Caki2 (cell line): ENCODE measurements at regions not wholly inside any gene's neighbourhood (a gene's known extent, or its start where the extent isn't known, plus 50 kb on each side); places are given as distances from the start of the nearest gene placed in this dataset.
"Not testable (repeated sequence)": the region's sequence is repeated elsewhere in the genome, so short reads cannot be mapped to it uniquely, and the experiment has no call there.

Experiments used
- DNase-seq: peaks from one replicate; pipeline ENCODE4 v3.0.0-alpha.2; 2015; ENCODE audit warnings: low read depth
- in situ Hi-C: cut with HindIII; loops from 2 replicates; pipeline ENCODE4 v1.10.0; 2016; ENCODE audit warnings: low sequenced_read_pairs, low pct_unique_long_range_greater_than_20kb, mixed read lengths

DNA sequence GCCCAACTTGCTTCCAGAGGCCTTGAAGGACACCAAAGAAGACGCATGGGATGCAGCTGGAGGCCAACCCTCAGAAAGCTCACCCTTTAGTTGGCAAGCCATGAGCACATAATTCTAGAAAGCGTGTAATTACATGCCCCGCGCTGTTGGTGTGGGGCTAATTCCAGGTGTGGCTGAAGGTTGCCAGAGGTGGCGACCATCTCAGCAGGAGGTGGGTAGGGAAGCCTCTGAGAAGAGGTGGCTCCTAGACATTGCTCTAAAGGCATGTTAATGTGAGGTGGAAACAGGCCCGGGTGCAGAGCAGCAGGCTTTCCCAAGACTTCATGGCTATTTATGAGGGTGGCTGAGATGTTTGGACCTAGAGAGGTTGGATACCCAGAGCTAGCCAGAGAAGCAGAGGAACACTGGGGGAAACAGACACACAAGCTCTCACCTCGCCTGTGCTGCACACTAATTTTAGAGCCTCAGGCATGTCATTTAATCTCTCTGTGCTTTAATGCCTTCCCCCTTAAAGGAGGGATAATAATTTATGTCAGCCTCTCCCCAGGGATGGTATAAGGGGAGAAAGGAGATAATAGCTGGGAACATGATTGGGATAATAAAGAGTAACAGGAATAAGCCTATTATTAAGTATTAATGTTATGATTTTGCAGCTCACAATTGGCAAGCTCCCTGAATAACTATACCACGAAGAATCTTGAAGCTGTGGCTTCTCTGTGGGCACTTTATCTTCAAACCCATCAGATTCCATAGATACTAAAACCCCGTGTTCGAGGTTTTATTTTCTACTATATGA lies 60.0 kb upstream of the HELT start:
- no peak for DNase-seq
- in situ Hi-C loops, result no loop called here

DNA sequence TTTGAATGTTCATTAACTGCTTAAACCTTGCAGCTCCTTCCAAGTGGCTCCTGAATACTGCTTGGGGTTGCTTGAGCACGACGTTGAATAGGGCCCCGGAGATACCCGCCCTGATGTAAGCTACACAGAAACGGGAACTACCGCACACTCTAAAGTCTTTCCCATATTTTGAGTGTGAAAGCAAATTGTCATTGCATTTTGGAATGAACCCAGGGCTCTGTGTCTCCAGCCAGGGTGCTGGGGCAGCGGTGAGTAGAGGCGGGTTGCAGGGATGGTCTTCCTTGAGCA lies 59.4 kb upstream of the HELT start:
- no peak for DNase-seq
- in situ Hi-C loops, result no loop called here

DNA sequence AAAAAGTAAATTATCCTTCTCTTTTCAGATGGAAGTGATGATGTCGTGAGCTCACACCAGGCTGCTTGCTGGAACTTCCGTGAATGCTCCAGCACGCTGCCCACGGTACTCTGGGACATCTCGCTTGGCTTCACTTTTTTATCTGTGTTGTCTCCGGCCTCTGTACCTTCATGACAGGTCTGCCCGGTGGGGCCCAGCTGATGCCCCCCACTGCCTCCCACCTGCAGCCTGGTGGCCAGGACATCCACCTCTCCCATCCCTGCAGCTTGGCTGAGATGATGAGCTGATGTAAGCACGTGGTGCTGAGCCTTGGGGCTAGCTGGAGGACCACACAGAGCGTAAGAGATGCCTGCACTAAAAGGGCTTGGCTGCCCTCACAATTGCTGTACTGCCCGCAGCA lies 59.0 kb upstream of the HELT start:
- no peak for DNase-seq
- in situ Hi-C loops, result no loop called here

DNA sequence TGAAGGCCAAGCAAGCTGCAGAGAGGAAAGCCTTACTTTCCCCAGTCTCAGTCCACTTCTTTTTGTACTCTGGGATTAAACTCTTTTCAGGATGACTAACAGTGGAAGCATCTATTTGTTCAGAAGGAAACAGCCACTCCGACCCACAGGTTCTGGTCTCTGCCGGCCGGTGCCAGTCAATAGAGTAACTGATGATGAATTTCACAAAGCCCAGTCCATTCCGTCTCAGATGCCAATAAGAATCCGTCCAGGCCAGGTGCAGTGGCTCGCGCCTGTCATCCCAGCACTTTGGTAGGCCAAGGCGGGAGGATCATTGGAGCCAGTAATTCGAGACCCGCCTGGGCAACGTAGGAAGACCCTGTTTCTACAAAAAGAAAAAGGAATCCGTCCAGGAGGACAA lies 58.5 kb upstream of the HELT start:
- in situ Hi-C loops, result no loop called here
- no peak for DNase-seq

DNA sequence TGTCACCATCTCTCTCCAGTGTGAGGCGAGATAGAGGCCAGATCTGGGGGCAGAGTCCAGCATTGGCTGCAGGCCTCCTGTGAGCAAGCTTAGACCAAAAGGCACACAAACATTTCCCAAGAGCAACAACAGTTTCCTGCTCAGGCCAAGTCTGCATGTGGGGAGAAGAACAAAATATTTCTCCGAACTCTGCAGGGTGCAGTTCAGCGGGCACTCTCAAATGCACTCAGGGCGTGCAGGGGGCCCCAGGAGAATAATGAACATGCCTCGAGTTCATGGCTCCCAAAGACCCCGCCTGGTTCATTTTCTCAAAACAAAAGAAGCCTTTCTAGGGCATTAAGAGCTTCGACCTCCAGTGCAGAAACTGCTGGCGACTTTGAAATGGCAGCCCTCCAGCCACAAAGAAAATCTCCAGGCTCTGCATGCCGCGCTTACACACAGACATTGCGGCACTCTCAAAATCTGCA lies 57.8 kb upstream of the HELT start:
- DNase-seq, result no peak
- in situ Hi-C loops, result no loop called here

DNA sequence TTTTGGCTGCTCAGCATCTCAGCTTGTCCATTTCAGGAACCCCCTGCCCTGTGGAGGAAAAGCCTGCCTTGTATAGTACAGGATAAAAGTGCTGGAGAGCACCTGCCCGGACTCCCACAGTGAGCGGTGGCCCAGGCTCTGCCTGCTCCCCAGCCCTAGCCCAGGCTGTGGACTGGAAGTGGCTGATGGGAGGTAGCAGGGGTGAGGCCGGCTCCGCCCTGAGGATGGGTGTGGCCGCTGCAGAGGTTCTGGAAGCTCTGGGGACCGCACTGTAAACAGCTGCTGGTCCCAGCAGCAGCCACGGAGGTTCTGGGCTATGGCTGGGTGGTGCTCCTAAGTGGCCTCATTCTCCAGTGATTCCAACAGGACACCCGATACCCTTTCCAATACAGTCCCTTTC lies 56.6 kb upstream of the HELT start:
- in situ Hi-C loops, result no loop called here
- no peak for DNase-seq

DNA sequence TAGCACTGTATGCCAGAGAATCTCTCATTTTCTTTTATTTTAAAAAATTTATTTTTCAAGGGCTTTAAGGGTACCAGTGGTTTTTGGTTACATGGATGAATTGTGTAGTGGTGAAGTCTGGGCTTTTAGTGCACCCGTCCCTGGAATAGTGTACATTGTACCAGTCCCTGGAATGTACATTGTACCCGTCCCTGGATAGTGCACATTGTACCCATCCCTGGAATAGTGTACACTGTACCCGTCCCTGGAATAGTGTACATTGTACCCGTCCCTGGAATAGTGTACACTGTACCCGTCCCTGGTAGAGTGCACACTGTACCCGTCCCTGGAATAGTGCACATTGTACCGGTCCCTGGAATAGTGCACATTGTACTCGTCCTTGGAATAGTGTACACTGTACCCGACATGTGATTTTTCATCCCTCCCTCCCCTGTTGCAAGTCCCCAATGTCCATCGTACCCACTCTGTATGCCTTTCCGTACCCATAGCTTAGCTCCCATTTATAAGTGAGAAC lies 56.1 kb upstream of the HELT start:
- in situ Hi-C loops, result no loop called here
- DNase-seq, result no peak

DNA sequence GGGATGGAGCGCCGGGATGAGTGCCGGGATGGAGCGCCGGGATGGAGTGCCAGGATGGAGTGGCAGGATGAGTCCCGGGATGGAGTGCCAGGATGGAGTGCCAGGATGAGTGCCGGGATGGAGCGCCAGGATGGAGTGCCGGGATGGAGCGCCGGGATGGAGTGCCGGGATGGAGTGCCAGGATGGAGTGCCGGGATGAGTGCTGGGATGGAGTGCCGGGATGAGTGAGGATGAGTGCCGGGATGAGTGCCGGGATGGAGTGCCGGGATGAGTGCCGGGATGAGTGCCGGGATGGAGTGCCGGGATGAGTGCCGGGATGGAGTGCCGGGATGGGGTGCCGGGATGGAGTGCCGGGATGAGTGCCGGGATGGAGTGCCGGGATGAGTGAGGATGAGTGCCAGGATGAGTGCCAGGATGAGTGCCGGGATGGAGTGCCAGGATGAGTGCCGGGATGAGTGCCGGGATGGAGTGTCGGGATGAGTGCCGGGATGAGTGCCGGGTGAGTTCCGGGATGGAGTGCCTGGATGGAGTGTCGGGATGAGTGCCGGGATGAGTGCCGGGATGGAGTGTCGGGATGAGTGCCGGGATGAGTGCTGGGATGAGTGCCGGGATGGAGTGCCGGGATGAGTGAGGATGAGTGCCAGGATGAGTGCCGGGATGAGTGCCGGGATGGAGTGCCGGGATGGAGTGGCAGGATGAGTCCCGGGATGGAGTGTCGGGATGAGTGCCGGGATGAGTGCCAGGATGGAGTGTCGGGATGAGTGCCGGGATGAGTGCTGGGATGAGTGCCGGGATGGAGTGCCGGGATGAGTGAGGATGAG lies 52.9 kb upstream of the HELT start:
- in situ Hi-C loops, DNase-seq: not testable (repeated sequence)

DNA sequence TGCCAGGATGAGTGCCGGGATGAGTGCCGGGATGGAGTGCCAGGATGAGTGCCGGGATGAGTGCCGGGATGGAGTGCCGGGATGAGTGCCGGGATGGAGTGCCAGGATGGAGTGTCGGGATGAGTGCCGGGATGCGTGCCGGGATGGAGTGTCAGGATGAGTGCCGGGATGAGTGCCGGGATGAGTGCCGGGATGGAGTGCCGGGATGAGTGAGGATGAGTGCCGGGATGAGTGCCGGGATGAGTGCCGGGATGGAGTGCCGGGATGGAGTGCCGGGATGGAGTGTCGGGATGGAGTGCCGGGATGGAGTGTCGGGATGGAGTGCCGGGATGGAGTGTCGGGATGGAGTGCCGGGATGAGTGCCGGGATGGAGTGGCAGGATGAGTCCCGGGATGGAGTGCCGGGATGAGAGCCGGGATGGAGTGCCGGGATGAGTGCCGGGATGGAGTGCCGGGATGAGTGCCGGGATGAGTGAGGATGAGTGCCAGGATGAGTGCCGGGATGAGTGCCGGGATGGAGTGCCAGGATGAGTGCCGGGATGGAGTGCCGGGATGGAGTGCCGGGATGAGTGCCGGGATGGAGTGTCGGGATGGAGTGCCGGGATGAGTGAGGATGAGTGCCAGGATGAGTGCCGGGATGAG lies 52.1 kb upstream of the HELT start:
- DNase-seq, in situ Hi-C loops: not testable (repeated sequence)

DNA sequence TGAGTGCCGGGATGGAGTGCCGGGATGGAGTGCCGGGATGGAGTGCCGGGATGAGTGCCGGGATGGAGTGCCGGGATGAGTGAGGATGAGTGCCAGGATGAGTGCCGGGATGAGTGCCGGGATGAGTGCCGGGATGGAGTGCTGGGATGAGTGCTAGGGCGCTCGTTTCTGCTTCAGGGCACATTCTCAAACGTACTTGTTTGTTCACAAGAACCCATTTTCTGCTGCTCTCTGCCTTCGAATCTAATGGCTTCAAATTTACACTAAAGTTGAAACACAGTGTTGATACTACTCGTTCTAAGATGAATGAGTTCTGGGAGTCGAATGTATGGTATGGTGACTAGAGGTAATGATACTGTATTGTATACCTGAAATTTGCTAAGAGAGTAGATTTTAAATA lies 50.6 kb upstream of the HELT start:
- DNase-seq, in situ Hi-C loops: not testable (repeated sequence)

DNA sequence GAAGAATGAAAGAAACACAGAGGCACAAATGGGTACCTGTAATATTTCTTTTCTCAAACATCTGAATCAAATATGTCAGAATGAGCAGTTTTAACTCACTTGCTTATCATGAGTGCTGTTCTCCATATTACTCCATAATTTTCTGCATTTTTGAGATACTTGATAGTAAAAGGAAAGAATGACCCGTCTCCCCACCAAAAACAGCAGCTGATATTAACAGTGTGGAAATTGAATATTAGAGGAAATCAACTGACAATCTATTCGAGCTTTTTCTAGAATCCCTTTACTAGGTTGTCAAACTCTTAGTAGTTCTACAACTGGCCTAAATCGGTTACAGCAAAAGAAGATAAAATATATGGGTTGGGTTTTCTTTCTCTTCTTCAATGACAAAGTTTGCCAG lies 49.9 kb upstream of the HELT start:
- in situ Hi-C loops, result no loop called here
- no peak for DNase-seq
